ENCODE measurements at regions not wholly inside any gene's neighbourhood (a gene's known extent, or its start where the extent isn't known, plus 50 kb on each side); places are given as distances from the start of the nearest gene placed in this dataset.
A peak's percentile ranks its signal among the peaks of the same experiment; 100 is the strongest.

- H3K4me1 ChIP-seq (replicated peaks in 1 of 2; ENCODE audit: control insufficient read depth in 2 of 2, insufficient read depth in 2 of 2, low read length in 2 of 2) = no peaks in the 10 kb centered on the region
- no peaks in the 10 kb centered on the region for H3K9me1 ChIP-seq (ENCODE audit: control insufficient read depth, insufficient read depth, low read length)
- intact Hi-C loops (cut with micrococcal nuclease) = no loop called here
- no peak overlapping the region for H2AFZ ChIP-seq (ENCODE audit: low read depth, low read length)
- H3K36me3 ChIP-seq (ENCODE audit: control insufficient read depth, insufficient read depth, low read length) = no peaks in the 10 kb centered on the region
- in situ Hi-C loops (cut with MboI) = no loop called here
- WGBS (ENCODE audit: insufficient coverage, low coverage, missing lambda C conversion rate) = 0% methylated on average over 5 of the region's 5 CpGs
- peaks cover 3% of the 10 kb centered on the region; the same call in 1 of the 2 replicates for H4K20me1 ChIP-seq (replicated peaks; ENCODE audit: control insufficient read depth, insufficient read depth, low read length)
- ATAC-seq (no peak), DNase-seq (ENCODE audit: extremely low read depth in 1 of 4, low spot score in 3 of 4) (no peak), FAIRE-seq (no peak)
- H3K9ac ChIP-seq (ENCODE audit: insufficient read depth in 1 of 2, low read depth in 2 of 2, low read length in 2 of 2) = no peak overlapping the region
- no TSS peak for BruUV-seq (replicated peaks)
- no peak for TF ChIP-seq EGR1 (conservative IDR thresholded peaks at IDR 0.05)
- peak; percentile 75 for TF ChIP-seq ZFP36 (IDR thresholded peaks at IDR 0.05; ENCODE audit: low read depth, low read length, partially characterized antibody)
- no peak for TF ChIP-seq TSC22D4 (tag; IDR thresholded peaks at IDR 0.05)
- TF ChIP-seq CCAR2 (IDR thresholded peaks at IDR 0.05; ENCODE audit: low read depth, low read length) = no peak
- no peak overlapping the region for H3K4me2 ChIP-seq (ENCODE audit: insufficient read depth, low read length)
- H3K9me3 ChIP-seq (replicated peaks; ENCODE audit: control insufficient read depth, insufficient read depth, low read depth, low read length) = no peaks in the 10 kb centered on the region
- CTCF ChIA-PET (ENCODE audit: low intra/inter-chr PET ratio) = no interaction called here
- H3K4me3 ChIP-seq = no peak overlapping the region
- POLR2A ChIA-PET = interaction anchor here (0.6 kb wide), 1 partner anchor 515 kb away, joined by 4 read pairs; no protein-coding TSS in a partner anchor
- no peak overlapping the region for H3K27ac ChIP-seq (ENCODE audit: extremely low read depth, low read depth, low read length)
- H3K79me2 ChIP-seq (ENCODE audit: control insufficient read depth, insufficient read depth, low read length) = no peaks in the 10 kb centered on the region
- H3K27me3 ChIP-seq (ENCODE audit: control insufficient read depth in 2 of 2, insufficient read depth in 2 of 2, low read length in 2 of 2) = peaks cover 2 to 21% of the 10 kb centered on the region in 2 experiments; a peak in 4 of 5 replicates
Measured at GRCh38 chr15:70522323-70522966, 240.9 kb downstream of the UACA start.

GRCh38 chr15:70521576-70522322 is 241.6 kb downstream of the UACA start:
- H3K79me2 ChIP-seq (ENCODE audit: control insufficient read depth, insufficient read depth, low read length) = no peaks in the 10 kb centered on the region
- TF ChIP-seq YBX1 (IDR thresholded peaks at IDR 0.05) (no peak), GABPB2 (CRISPR knock-in tag; conservative IDR thresholded peaks at IDR 0.05) (no peak), FOXA1 (IDR thresholded peaks at IDR 0.05; ENCODE audit: borderline replicate concordance) (no peak), RBM25 (IDR thresholded peaks at IDR 0.05; ENCODE audit: low read depth, low read length, severe bottlenecking) (no peak), TARDBP (IDR thresholded peaks at IDR 0.05) (no peak), MXI1 (IDR thresholded peaks at IDR 0.05; ENCODE audit: low read depth, low read length) (no peak), ZBTB33 (CRISPR knock-in tag; IDR thresholded peaks at IDR 0.05) (no peak), HMGXB4 (CRISPR knock-in tag; IDR thresholded peaks at IDR 0.05) (no peak)

More at GRCh38 chr15:70521576-70522322, 241.6 kb downstream of the UACA start:
- H3K36me3 ChIP-seq (ENCODE audit: control insufficient read depth, insufficient read depth, low read length) = no peaks in the 10 kb centered on the region
- no peak for ATAC-seq
- ChIA-PET CTCF (ENCODE audit: low intra/inter-chr PET ratio) (no interaction called here), POLR2A (interaction anchor here (0.6 kb wide), 1 partner anchor 514 kb away, joined by 4 read pairs; no protein-coding TSS in a partner anchor)
- H3K4me3 ChIP-seq = no peak overlapping the region
- no peaks in the 10 kb centered on the region for H3K9me3 ChIP-seq (replicated peaks; ENCODE audit: control insufficient read depth, insufficient read depth, low read depth, low read length)
- no peak for DNase-seq (ENCODE audit: extremely low read depth in 1 of 4, low spot score in 3 of 4)
- no peak overlapping the region for H3K27ac ChIP-seq (ENCODE audit: extremely low read depth, low read depth, low read length)
- no peak for FAIRE-seq
- no peaks in the 10 kb centered on the region for H3K9me1 ChIP-seq (ENCODE audit: control insufficient read depth, insufficient read depth, low read length)
- no peaks in the 10 kb centered on the region for H3K4me1 ChIP-seq (replicated peaks in 1 of 2; ENCODE audit: control insufficient read depth in 2 of 2, insufficient read depth in 2 of 2, low read length in 2 of 2)
- no peak overlapping the region for H2AFZ ChIP-seq (ENCODE audit: low read depth, low read length)
- no peak overlapping the region for H3K4me2 ChIP-seq (ENCODE audit: insufficient read depth, low read length)
- 2% methylated on average over 11 of the region's 11 CpGs for whole genome bisulfite sequencing (ENCODE audit: insufficient coverage, low coverage, missing lambda C conversion rate)
- intact Hi-C loops (cut with micrococcal nuclease) (no loop called here), in situ Hi-C loops (cut with MboI) (no loop called here)
- H4K20me1 ChIP-seq (replicated peaks; ENCODE audit: control insufficient read depth, insufficient read depth, low read length) = peaks cover 3% of the 10 kb centered on the region
- peaks cover 2 to 27% of the 10 kb centered on the region in 2 experiments; a peak in 4 of 5 replicates for H3K27me3 ChIP-seq (ENCODE audit: control insufficient read depth in 2 of 2, insufficient read depth in 2 of 2, low read length in 2 of 2)
- BruUV-seq (replicated peaks) = no TSS peak
- no peak overlapping the region for H3K9ac ChIP-seq (ENCODE audit: insufficient read depth in 1 of 2, low read depth in 2 of 2, low read length in 2 of 2)
